DND-41 (cell line): ENCODE measurements at regions not wholly inside any gene's neighbourhood (a gene's known extent, or its start where the extent isn't known, plus 50 kb on each side); places are given as distances from the start of the nearest gene placed in this dataset.

ENCODE experiments used
- EZH2 ChIP-seq: IDR thresholded peaks from 3 replicates; pipeline ENCODE4 v1.6.1; 2012; ENCODE audit warnings: borderline replicate concordance, low read depth, mild to moderate bottlenecking, moderate library complexity, low read length, inconsistent platforms; ENCODE audit not compliant: severe bottlenecking
- TF ChIP-seq, protein P1 (sequence below): IDR thresholded peaks from 2 replicates; pipeline ENCODE4 v1.5.1; 2012; ENCODE audit warnings: borderline replicate concordance, low read length, moderate library complexity, mild to moderate bottlenecking; ENCODE audit not compliant: poor library complexity, severe bottlenecking; ENCODE audit errors: extremely low read depth

DNA sequence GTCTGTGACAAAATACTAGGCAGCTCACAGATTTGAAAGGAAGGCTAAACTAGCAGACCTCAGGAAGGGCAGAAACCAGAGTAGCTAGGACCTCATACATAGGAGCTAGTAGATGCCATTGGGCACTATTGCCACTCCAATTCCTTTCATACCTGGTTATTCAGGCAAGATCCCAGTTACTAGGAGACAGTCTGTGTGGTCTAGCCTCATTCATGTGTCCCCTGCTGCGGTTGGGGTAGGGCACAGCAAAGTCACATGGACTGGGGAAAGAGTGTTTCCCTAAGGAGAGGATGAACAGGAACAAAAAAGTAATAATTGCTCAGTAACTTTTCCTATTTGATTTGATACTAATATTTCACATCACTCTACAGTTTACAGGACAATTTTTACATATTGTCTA, 204.6 kb upstream of the HEY2 start:
- TF ChIP-seq, protein P1, sequence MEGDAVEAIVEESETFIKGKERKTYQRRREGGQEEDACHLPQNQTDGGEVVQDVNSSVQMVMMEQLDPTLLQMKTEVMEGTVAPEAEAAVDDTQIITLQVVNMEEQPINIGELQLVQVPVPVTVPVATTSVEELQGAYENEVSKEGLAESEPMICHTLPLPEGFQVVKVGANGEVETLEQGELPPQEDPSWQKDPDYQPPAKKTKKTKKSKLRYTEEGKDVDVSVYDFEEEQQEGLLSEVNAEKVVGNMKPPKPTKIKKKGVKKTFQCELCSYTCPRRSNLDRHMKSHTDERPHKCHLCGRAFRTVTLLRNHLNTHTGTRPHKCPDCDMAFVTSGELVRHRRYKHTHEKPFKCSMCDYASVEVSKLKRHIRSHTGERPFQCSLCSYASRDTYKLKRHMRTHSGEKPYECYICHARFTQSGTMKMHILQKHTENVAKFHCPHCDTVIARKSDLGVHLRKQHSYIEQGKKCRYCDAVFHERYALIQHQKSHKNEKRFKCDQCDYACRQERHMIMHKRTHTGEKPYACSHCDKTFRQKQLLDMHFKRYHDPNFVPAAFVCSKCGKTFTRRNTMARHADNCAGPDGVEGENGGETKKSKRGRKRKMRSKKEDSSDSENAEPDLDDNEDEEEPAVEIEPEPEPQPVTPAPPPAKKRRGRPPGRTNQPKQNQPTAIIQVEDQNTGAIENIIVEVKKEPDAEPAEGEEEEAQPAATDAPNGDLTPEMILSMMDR = no peak
- no peak for TF ChIP-seq EZH2
